GM19438 (cell line): ENCODE measurements at regions not wholly inside any gene's neighbourhood (a gene's known extent, or its start where the extent isn't known, plus 50 kb on each side); places are given as distances from the start of the nearest gene placed in this dataset.

Experiments
- ATAC-seq: cut with Tn5 transposase; IDR thresholded peaks from one replicate; pipeline ENCODE4 v1.9.1; 2021; ENCODE audit warnings: low read depth; ENCODE audit not compliant: unreplicated experiment

DNA sequence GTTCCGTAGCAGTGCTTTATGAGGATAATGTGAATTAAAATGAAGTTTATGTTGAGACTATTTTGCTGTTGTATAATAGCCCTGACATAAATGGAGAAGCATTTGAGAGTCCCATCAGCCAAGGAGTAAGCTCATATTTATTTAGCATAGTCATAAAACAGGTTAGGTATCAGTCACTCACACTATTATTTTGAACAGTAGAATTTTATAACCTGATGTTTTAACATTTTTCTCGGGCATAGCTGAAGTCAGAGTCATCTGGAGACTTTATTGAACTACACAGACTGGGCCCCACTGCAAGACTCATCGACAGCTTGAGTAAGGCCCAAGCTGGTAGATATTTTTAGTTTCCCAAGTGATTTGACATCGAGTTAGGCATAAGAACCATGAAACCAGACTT, 620.3 kb upstream of the WWC1 start:
- ATAC-seq, result no peak

DNA sequence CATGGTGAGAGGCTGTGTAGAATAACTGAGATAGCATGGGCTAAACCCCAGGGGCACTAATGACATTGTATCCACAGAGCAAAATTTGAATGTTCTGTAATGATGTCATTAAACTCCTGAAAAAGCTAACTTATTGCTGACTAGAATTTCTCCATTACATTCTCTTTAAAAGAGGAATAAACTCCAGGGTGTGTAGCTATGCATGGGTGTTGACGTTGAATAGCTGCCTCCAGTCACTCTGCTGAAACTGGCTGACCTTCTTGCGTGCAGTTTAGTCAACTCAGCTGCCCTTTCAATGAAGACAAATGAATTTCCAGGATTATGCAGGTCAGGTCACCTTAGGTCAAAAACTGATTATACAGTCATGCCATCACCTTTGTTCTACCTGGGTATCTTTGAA, 617.5 kb upstream of the WWC1 start:
- ATAC-seq, result no peak

DNA sequence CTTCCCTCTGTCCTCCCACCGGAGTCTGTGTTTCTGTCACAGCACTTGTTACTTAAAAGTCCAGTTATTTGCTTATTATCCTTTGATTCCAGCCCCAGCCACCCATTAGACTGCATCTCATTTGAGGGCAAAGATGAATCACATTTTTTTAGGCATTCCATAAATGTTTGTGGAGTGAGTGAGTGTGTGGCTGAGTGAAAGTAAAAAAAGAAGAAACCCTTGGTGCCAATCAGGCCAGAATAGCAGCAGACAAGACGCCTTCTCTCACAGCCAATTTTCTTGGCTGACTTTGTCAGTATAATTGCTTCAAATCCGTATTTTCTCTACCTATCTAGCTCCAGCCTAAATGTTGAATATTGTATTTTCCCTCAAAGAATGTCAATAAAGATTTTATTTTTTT, 613.0 kb upstream of the WWC1 start:
- ATAC-seq, result no peak

DNA sequence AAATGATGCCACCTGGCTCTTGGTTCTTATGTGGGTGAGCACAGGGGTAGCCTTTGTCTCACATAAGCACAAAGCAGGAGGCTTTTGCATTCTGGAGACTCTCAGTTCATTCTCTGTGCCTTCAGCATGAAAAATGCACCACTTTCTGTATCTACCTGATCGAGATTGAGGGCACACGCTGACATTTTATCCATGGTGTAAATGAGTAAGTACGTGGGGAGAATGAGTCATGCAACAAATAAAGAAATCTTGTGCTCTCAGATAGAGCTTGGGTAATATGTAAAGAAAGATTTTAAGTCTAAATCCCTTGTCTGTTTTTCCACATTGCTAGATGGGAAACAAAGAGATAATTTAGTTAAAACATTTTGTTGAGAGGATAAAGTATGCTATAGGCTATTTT, 607.2 kb upstream of the WWC1 start:
- ATAC-seq, result no peak

DNA sequence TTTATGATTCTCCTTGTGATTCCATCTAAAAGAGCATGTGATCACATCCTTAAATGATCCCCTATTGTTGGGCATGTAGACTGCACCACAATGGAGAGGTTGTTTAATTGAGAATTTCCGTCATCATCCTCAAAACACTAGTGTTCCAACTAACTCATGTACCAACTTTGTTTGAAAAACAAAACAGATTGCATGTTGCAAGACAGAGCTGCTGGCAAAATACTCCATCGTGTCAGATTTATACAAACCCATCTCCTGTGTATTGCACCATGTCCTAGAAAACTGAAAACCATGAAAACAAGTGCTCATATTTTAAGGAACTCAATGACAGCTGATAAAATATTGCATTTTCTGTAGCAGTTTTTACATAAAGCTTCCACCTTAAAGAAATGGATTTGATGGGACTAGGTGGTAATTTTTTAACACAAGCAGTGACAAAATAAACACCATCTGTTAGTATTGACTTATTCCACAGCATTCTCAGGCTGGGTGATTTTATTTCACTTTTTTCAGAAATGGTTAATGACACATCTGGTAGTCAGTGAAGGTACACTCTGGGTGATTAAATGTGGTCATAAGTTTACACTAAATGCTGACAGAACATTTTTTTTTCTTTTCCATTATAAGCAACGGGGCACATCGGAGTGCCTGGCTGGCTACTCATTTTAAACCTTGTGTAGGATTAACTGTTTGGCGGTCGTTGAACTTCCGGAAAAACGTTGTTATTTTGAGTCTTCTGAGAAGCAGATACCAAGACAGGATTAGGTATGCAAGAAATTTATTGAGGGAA, 602.9 kb upstream of the WWC1 start:
- no peak for ATAC-seq

DNA sequence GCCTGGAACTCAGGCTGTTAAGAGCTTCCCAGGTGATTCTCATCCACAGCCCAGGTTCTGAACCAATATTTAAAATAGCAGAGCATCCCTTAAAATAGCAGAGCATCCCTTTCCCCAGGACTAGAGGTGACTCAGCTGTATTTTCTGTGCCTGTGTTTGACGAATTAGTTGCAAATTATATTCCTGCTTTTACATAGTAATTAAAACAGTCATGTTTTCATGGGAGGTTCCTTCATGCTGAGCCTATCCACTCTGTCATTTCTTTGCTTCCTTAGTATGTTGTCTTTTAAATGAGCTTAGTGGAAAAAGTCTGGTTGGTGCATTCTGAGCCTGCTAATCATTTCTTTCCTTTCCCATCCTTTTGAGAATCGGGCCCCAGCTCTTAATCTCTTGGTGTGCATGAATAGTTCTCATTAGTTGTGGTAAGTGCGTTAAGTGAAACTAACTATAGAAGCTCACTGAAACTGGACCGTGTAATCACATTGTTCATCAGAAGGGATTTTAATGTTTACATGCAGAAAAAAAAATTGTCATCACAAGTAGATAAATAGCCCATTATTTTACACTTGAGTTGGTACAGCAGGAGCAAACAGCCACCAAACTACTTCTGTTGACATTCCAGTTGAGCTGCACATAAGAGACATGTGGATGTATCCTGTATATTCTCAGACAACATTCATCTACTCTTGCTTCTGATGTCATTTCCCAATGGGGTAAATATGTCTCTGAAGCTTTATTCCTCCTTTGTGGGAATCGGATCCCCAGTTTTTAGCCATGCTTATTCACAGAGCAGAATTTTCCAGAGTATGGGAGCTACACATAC, 596.9 kb upstream of the WWC1 start:
- no peak for ATAC-seq

DNA sequence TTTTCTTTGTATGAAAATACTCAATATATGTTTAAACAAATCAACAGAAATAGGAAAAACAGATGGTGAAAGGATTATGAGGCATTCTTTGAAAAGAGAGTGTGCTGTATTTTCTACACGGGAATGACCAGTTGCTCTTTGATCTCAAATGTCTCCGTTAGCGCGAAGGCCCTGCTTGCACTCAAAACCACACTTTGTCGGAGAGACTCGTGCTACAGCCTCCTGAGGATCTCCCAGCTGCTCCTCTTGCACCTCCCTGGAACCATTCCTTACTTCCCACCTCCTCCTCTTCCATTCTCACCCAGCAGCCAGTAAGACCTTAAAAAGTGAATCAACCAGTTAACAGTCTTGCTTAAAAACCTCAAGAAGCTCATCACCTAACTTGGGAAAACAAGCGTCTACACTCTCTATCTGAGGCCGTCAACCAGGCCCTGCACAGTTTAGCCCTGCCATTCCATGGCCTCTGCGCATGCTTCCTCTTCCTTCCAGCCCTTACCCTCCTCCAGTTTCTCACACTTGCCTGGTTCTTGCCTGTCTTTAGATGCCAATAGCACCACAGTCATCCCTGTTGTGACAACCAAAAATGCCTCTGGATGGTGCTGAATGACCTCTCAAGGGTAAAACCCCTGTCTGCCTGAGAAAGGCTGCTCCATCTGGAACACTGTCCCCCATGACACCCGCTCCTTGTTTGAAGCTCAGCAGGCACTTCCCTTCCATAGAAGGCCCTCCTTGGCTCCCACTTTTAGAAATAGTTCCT, 594.7 kb upstream of the WWC1 start:
- ATAC-seq, result no peak

DNA sequence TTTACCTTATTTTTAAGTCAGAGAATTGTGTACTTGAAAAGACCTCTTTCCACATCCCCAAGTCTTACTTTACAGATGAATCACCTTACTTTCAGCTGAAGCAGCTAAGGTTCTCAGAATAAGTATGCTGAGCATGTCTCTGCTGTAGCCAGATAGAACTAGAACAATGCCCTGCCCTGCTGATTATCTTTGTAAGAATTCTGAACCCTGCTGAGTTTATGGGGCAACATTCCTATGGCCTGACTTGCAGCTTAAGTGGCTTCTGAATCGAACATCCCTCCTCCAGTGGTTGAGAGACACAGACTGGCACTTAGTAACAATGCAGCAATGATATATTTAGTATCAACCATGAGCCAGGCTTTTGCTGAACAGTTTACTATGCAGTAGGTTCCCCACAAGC, 592.0 kb upstream of the WWC1 start:
- ATAC-seq, result no peak

DNA sequence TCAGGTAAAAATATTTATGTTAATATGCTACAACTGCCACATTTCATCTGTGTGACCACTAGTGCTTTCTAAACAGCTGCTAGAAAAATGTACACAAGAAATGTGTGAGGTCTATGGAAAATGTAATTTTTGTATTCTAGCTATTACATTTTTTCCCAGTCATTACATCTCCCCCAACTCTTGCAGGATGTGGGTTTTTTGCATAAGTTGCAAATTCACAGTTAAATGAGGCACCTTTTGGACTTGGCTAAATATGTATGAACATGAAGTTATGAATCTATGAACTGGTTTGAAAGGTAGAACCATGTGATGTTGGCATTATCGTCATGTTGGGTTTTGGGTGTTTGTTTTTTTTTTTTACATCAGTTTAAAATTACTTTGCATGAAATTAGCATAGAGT, 590.4 kb upstream of the WWC1 start:
- ATAC-seq, result no peak

DNA sequence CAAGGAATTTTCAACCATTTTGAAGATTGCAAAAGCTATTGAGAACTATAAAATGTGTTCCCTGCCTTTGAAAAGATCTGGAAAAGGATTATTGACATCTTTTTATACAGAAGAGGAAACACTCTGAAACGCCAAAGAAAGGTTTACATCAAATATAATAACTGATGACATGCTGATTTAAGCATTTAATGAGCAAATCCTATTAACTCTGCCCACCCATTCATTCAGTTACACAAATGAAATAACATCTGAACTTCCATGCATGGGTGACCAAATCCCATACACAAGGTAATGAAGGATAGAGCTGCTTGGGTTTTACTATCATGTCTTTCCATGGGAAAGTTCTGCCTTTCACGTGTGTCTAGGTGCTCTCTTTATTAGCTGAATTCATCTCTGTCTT, 589.4 kb upstream of the WWC1 start:
- no peak for ATAC-seq

DNA sequence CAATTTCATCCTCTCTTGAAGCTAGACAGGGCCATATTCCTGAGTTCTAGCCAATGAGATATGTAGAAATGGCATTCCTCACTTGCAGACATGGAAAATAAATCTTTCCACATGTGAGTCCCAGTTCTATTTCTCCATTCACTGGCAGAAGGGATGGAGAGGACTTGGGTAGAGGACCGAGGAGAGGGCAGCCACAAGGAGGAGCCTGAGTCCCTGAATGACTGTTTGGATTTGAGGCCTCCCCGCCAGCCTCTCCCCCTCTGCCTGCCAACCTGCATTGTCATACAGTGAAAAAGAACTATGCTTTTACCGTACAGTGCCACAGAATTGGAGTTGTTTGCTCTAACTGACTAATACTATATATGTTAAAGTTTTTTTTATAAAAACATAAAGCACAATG, 583.0 kb upstream of the WWC1 start:
- no peak for ATAC-seq

DNA sequence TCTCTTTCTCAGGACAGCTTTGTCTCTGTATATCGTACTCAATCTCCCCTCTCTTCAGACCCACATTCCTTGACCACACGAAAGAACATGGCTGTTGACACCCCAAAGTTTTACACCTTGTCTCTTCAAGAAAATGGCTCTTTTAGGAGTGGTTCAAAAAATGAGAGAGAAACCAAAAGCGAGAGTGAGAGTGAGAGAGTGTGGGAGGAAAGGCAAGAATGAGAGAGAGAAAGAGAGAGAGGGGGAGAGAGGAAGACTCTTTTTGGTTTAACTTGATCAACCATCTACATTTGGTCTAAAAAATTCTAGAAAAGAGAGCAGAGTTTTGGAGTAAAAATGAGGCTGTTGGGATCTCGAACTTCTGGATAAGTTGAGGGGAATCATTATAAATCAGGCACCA, 581.8 kb upstream of the WWC1 start:
- no peak for ATAC-seq

DNA sequence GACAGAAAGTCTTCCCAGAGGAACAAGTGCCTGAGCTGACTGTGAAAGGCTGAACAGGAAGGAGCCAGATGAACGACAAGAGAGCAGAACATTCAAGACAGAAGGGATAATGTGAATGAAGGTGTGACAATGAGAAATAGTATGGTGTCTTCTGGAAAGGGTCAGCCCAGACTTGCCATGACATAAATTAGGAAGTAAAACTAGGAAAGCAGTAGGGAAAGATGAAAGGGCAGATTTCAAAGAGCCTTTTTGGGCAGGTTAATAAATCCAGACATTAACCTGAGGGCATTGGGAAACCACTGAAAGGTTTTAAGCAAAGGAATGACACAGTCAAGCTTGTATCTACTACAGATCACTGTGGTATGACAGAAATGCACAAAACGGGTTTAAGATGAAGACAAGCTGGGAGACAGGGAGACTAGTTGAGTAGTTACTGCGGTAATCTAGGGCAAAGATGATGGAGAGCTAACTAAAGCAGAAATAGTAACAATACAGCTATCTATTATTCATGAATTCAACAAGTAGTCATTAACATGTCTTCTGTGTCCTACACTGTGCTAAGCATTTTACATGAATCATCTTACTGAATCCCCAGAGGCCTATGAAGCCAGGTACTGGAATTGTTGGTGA, 580.9 kb upstream of the WWC1 start:
- no peak for ATAC-seq

DNA sequence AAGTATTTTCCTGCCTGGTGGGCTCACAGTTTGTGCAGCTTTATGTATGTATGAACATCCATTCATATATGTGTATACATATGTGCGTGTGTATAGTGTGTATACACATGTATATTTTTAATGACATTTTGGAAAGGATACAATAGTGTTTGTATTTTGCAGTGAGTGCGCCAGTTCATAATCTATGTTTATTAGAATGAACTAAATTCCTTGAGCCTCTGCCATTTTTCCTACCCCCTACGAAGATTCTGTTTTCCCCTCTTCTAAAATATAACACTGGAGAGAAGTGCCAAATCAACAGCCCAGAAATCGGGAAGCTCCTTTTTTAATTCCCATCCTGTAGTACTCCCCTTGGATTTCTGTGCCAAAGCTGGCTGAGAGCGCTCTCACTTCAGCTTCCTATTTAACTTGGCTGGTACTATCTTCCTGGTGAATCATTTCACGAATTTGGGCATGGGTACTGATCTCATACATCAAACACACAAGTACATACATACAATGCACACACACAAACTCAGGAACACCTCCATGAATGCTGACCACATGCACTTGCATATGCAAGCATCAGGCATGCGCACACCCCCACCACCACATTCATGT, 578.4 kb upstream of the WWC1 start:
- ATAC-seq, result no peak

DNA sequence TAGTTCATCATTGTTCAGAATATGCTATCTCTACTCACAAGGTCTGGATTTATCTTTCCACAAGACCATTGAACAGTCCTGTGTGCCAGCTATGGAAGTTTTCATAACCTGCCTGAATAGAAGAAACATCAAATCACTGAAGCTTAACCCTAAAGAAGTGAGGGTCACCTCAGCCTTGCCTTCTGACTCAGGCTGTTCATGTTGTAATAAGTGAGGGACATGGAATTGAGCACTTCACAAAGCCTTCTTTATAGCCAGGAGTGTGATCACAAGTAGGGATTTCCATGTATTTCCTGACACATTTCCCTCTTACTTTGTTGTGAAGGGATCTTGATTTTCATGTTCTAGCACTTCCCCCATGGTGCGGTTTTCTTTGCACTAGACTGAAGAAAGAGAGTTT, 577.5 kb upstream of the WWC1 start:
- ATAC-seq, result no peak

DNA sequence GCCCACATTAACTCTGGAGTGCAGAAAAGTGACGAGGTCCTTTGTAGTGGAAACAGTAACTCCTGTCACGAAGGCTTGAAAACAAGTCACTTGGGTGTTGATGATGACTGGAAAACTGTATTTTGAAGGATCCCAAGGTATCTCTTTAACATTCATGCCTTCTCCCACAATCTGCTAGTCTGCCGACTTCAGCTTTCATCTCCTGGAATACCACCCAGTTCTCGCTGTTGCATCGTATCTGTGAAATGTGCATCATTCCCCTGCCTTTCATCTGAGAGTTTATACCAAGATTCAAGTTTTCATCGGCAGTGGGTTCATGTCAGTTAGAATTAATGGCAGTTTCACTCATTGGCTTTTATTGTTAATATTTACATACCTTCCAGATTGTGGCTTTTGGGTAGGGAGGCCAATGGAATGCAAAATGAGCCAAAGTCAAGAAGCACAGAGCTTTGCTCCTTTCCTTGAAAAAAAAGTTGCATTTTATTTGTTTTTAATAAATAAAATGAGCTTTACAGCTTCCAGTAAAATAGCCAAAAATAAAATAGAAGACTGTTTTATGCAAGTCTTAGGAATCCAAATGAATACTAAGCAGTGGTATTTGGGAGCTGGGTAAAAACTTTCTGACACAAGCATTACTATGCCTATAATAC, 575.2 kb upstream of the WWC1 start:
- ATAC-seq, result no peak

DNA sequence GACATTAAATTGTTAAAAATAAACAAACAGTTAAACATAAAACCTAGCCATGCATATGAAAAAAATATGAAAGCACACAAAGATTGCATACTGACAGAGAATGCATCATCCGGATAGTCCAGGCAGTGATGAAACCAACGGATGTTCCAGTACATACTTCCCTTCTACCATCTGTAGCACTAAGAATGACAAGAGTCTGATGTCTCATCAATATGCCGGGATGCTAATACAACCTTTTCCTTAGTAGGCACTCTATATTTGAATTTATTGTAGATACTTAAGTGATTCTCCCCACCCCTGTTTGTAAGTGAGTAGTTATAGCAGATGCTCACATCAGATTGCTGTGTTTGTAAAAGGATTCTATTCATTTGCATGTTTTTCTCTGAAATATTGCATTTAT, 571.2 kb upstream of the WWC1 start:
- no peak for ATAC-seq

DNA sequence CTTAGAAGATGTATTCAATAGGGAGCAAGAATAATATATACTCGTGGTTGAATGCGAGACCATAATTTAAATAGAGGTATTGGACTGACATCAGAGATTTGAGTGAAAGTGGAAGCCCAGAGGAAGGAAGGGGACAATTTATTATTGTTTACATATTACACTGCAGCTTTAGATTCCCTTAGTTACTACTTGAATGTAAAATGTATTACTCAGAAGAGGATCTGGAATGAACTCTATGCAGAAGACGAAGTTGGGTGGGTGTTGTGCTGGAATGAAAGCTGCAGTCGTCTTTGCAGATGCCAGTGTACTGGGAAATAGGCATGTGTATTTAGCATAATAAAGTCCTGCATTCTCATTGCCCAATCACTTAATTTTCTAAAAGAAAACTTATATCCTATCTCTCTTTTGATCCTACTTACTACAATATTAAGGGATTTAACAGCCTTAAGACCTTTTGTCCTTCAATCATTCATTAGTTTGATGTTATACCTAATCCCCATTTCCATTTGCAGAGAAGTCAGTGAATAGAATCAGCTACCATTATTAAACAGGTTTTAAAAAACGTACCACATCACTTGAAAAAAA, 570.7 kb upstream of the WWC1 start:
- no peak for ATAC-seq

DNA sequence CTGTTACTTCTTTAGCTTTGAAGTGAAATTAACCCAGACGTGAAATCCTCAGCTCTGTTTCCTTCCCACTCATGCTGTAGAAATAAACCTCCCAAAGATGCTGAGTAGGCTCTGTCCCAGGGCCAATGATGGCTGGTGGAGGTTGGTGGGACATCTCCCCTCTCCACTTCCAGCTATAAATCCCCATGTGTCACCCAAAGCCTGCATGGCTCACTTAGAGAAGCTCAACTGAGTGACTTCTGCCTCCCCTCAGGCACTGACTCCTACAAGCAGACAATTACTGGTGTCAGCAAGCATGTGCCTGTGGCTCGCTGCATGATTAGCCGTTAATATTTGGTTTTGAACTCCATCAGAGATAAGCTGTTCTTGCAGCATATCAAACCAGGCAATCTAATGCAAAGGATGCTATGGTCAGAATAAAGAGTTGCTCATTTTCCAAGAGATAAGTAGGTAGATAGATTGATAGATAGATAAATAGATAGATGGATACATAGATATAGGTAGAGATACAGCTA, 569.5 kb upstream of the WWC1 start:
- no peak for ATAC-seq
